ENCODE measurements at regions not wholly inside any gene's neighbourhood (a gene's known extent, or its start where the extent isn't known, plus 50 kb on each side); places are given as distances from the start of the nearest gene placed in this dataset.

GRCh38 chr3:24907106-24907505, 412.5 kb upstream of the THRB start:
- TF ChIP-seq, protein P1, sequence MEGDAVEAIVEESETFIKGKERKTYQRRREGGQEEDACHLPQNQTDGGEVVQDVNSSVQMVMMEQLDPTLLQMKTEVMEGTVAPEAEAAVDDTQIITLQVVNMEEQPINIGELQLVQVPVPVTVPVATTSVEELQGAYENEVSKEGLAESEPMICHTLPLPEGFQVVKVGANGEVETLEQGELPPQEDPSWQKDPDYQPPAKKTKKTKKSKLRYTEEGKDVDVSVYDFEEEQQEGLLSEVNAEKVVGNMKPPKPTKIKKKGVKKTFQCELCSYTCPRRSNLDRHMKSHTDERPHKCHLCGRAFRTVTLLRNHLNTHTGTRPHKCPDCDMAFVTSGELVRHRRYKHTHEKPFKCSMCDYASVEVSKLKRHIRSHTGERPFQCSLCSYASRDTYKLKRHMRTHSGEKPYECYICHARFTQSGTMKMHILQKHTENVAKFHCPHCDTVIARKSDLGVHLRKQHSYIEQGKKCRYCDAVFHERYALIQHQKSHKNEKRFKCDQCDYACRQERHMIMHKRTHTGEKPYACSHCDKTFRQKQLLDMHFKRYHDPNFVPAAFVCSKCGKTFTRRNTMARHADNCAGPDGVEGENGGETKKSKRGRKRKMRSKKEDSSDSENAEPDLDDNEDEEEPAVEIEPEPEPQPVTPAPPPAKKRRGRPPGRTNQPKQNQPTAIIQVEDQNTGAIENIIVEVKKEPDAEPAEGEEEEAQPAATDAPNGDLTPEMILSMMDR (conservative IDR thresholded peaks at IDR 0.05): no peak
- no peak for TF ChIP-seq ZFX (IDR thresholded peaks at IDR 0.05)

All from C4-2B (cell line).